ENCODE measurements at regions not wholly inside any gene's neighbourhood (a gene's known extent, or its start where the extent isn't known, plus 50 kb on each side); places are given as distances from the start of the nearest gene placed in this dataset.

- no peaks in the 10 kb centered on the region for H3K36me3 ChIP-seq (ENCODE audit: control insufficient read depth in 2 of 3, insufficient read depth in 3 of 3, low read length in 3 of 3)
- H3K9ac ChIP-seq (ENCODE audit: low read length in 3 of 3), result no peak overlapping the region
- intact Hi-C loops (cut with DNase I), result no loop called here
- H3K27ac ChIP-seq (ENCODE audit: low read depth in 2 of 2, low read length in 2 of 2), result no peak overlapping the region
- peak in 4 of 5 donors; percentile 47 to 66 (median 59) for DNase-seq
- no peaks in the 10 kb centered on the region for H3K9me3 ChIP-seq (ENCODE audit: control insufficient read depth in 2 of 3, insufficient read depth in 1 of 3, low read length in 3 of 3)
- FAIRE-seq, result no peak
- no peaks in the 10 kb centered on the region for H3K4me1 ChIP-seq (ENCODE audit: control insufficient read depth in 2 of 3, insufficient read depth in 2 of 3, low read depth in 1 of 3, low read length in 3 of 3)
- H3K4me3 ChIP-seq (ENCODE audit: low read length in 3 of 3), result no peak overlapping the region
- no peaks in the 10 kb centered on the region for H3K27me3 ChIP-seq (ENCODE audit: control insufficient read depth, insufficient read depth, low read length)
- TF ChIP-seq CTCF (IDR thresholded peaks at IDR 0.05; ENCODE audit: borderline replicate concordance, extremely low read depth, insufficient read depth), result no peak
These were observed 622.5 kb downstream of the TYW1 start for GRCh38 chr7:67619175-67619574.

GRCh38 chr7:67620216-67620933, 623.7 kb downstream of the TYW1 start:
- FAIRE-seq, result no peak
- Histone ChIP-seq H3K4me1 (ENCODE audit: control insufficient read depth in 2 of 3, insufficient read depth in 2 of 3, low read depth in 1 of 3, low read length in 3 of 3) (peaks cover 0 to 2% (median 0%) of the 10 kb centered on the region in 3 donors), H3K36me3 (ENCODE audit: control insufficient read depth in 2 of 3, insufficient read depth in 3 of 3, low read length in 3 of 3) (no peaks in the 10 kb centered on the region), H3K9ac (ENCODE audit: low read length in 3 of 3) (no peak overlapping the region), H3K27ac (ENCODE audit: low read depth in 2 of 2, low read length in 2 of 2) (no peak overlapping the region), H3K27me3 (ENCODE audit: control insufficient read depth, insufficient read depth, low read length) (no peaks in the 10 kb centered on the region), H3K9me3 (ENCODE audit: control insufficient read depth in 2 of 3, insufficient read depth in 1 of 3, low read length in 3 of 3) (no peaks in the 10 kb centered on the region), H3K4me3 (ENCODE audit: low read length in 3 of 3) (no peak overlapping the region)
- TF ChIP-seq CTCF (IDR thresholded peaks at IDR 0.05; ENCODE audit: borderline replicate concordance, extremely low read depth, insufficient read depth), result no peak
- intact Hi-C loops (cut with DNase I), result no loop called here
- DNase-seq, result no peak

- Histone ChIP-seq H3K9ac (ENCODE audit: low read length in 3 of 3) (no peak overlapping the region), H3K36me3 (ENCODE audit: control insufficient read depth in 2 of 3, insufficient read depth in 3 of 3, low read length in 3 of 3) (no peaks in the 10 kb centered on the region), H3K4me1 (ENCODE audit: control insufficient read depth in 2 of 3, insufficient read depth in 2 of 3, low read depth in 1 of 3, low read length in 3 of 3) (peaks cover 0 to 2% (median 0%) of the 10 kb centered on the region in 3 donors), H3K9me3 (ENCODE audit: control insufficient read depth in 2 of 3, insufficient read depth in 1 of 3, low read length in 3 of 3) (no peaks in the 10 kb centered on the region), H3K27me3 (ENCODE audit: control insufficient read depth, insufficient read depth, low read length) (no peaks in the 10 kb centered on the region), H3K27ac (ENCODE audit: low read depth in 2 of 2, low read length in 2 of 2) (no peak overlapping the region), H3K4me3 (ENCODE audit: low read length in 3 of 3) (no peak overlapping the region)
- intact Hi-C loops (cut with DNase I), result no loop called here
- no peak for FAIRE-seq
- TF ChIP-seq CTCF (IDR thresholded peaks at IDR 0.05; ENCODE audit: borderline replicate concordance, extremely low read depth, insufficient read depth), result no peak
- no peak for DNase-seq
These were observed 625.1 kb downstream of the TYW1 start for GRCh38 chr7:67621704-67622103.

Measured in kidney (tissue), 13 donors.